HG02623 (cell line): ENCODE measurements at regions not wholly inside any gene's neighbourhood (a gene's known extent, or its start where the extent isn't known, plus 50 kb on each side); places are given as distances from the start of the nearest gene placed in this dataset.

Source experiments
- ATAC-seq: cut with Tn5 transposase; IDR thresholded peaks from one replicate; pipeline ENCODE4 v1.9.1; 2021; ENCODE audit warnings: moderate library complexity; ENCODE audit not compliant: unreplicated experiment

DNA sequence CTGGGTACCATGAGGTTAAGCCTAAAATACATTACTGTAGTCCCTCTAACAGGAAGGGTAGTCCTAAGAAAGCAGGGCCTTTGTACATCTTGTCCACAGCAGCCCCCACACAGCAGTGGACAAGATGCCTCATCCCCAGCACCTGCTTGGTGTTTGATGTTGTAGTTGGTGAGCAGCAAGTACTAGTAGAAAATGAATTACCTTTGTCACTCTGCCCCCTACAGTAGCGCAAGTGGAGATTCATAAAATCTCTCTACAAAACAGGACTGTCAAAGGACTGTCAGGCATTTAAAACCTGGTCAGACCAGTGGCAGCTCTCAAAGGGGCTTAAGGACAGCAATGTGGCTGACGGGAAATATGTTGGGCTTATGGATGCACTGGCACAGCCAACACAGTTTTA is 122.5 kb downstream of the TMEM174 start:
- no peak for ATAC-seq

DNA sequence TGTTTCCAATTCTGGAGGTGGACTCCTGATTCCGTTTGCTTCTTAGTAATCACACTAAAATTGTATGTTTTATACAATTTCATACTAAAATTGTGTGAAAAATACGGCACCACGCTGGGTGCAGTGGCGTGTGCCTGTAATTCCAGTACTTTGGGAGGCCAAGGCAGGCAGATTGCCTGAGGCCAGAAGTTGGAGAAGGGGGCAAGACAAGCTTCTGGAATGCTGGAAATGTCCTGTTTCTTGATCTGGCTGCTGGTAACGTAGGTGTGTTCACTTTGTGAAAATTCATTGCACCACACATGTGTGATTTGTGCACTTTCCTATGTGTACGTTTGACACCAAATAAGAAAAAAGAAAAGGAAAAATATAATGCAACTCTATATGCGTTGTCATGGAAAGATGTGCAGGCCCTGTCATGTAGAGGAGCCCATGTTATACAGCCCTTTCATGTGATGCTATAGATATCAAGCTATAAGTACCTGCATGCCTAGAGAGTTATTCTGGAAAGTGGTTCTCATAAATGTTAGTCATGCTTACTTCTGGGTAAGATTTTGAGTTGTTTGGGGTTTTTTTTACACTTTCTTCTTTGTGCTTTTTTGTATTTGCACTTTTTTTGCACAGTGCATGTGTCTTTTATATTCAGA is 119.9 kb downstream of the TMEM174 start:
- no peak for ATAC-seq

DNA sequence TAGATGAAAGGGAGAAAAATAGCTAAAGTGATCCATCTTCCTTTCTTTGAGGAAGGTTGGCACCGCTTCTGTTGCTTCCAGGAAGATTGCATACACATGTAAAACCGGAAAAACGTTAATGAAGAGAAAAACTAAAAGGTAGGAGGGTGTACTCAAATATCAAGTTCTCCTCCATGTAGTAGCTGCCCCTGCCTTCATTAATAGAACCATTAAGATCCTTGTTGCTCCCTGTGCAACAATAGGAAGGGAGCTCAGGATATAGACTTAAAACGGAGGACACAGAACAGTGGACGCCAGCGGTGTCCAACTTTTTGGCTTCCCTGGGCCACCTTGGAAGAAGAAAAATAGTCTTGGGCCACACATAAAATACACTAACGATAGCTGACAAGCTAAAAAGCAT is 118.9 kb downstream of the TMEM174 start:
- ATAC-seq: no peak

DNA sequence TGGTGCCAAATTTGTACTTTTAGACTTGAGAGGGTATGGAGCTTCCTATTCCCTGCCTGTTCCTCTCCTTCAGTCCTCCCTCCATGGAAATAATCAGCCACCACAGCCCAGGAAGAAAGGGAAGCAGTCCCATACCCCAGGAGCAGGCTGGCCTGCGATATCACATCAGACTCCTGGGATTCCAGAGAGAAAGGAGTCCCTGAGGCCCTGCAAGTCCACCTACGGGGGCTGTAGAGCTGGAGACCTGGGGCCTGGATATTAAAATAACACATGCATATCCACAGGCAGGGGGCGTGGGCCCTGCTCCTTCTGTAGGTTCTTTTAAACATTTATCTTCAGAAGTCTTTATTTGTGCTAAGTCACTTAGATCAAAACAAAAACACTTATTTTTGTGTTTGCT is 117.2 kb downstream of the TMEM174 start:
- ATAC-seq: no peak

DNA sequence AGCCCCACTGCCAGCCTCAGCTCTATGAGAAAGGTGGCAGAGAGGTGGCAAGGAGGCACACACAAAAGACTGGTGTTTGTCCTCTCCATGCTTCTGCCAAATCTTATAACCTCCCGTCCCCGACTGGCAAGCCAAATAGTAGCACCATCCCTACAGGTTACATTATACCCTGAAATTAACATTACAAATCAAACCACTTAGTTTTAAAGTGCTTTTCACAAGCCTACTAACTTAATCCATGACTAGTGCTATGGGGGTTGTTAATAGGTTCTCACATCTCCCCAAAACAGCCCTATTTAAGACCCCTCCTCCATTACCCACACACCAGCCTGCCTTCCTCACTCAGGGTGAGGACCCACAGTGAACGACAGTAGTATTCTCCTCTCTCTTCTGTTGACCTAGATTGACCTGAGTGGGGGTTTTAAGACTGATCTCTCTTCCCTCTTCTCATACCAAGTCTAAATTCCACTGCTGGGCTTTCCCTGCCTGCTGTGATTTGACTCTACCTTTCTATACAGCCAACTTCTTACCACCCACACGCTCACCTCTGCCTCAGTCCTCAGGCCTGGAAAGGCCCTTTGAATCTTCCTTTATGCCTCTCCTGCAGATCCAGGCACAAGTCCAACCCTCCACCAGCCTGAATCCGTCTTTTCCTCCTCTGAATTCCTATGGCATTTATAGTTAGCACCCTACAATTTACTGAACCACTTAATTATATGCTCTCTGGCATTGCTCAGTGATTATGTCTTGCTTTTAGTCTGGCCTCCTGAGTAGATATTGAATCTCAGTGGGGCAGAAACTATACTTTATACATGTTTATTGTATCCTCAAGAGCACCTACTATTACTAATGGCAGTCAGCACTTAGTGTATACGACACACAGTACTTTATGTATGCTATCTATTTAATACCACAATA is 116.1 kb downstream of the TMEM174 start:
- no peak for ATAC-seq

DNA sequence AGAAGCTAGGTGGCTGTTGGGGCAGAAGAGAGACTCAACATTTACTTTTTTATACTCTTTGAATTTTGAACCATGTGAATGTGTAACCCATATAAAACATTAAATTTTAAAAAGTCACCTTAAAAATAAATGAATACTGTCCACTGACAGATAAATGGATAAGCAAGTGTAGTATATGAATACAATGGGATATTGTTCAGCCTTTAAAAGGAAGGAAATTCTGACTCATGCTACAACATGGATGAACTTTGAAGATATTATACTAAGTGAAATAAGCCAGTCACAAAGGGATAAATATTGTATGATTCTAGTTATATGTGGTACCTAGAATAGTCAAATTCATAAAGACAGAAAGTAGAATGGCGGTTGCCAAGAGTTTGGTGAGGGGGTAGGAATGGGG is 113.9 kb downstream of the TMEM174 start:
- no peak for ATAC-seq

DNA sequence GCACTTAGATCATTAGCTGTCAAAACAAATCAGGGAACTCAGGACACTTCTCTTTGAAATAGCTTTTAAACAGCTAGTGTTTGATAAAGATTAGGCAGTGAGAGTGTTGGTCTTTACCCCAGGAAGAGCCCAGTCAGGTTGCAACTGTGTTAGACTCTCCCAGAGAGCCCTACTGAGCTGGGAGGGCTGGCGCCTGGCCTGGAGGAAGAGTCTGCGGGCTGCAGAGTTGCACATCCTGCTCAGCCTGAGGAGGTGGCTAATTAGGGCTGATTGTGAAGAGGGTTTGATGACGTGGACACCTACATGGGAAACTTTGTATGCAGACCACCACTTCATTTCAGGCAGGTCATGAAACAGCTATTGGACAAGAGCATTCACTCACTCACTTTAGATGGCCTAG is 112.0 kb downstream of the TMEM174 start:
- no peak for ATAC-seq

DNA sequence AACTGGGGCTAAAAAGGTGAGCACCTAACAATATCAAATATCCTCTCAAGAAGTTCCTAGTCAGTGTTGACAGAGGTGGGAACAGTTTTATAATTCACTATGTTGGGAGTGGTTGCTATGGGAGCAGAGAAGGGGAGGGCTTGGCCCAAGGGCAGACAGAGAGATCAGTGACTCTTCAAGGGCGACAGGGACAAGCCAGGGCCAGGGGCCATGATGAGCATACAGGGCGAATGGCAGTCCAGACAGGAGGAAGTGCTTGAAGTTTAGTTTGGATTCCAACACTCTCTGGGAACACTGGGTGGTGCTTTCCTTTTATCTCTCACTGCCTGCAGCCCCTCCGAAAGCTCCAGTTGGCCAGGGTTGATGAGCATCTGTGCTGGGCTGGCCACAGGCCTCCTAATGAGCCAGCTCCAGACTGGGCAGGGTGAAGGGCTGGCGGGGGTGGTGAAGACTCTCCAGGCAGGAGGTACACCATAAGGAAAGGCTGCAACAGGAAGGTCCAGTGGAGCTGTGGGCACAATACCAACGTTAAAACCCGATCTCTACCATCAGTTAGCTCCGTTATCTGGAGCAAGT is 111.3 kb downstream of the TMEM174 start:
- ATAC-seq: no peak

DNA sequence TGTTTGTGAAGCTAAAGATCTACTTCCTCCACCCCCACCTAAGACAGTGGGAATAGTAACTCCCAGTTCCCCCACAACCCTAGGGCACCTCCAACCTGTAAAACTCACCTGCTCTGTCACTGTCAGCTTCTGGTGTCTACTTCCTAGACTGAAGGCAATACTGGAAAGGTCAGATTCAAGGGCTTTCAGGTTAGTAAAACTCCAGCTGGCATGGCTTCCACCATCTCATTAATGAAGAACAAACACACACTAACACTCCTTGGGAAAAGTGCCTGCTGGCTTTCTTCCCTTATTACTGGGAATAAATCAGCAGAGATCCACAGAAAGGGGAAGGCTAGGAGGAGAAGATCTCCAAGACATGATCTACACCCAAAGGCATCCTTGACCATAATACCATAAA is 109.9 kb downstream of the TMEM174 start:
- no peak for ATAC-seq

DNA sequence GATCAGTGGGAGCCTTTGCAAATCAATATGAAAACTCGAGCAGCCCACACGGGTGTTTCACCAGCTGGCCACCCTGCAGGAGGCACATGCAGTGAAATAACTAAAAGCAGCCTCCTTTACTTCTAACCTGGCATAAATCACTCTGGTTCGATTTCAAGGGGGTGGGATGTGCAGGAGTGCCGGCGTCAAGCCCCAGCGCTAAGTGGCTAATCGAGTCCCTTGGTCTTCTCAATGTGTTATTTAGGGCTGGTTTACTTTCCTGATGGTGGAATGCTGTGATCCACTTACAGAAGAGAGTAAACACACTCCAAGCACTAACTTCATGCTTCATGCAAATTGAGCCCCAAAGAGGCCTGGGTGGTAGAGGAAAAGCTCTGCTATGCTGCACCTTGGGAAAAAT is 109.4 kb downstream of the TMEM174 start:
- ATAC-seq: no peak

DNA sequence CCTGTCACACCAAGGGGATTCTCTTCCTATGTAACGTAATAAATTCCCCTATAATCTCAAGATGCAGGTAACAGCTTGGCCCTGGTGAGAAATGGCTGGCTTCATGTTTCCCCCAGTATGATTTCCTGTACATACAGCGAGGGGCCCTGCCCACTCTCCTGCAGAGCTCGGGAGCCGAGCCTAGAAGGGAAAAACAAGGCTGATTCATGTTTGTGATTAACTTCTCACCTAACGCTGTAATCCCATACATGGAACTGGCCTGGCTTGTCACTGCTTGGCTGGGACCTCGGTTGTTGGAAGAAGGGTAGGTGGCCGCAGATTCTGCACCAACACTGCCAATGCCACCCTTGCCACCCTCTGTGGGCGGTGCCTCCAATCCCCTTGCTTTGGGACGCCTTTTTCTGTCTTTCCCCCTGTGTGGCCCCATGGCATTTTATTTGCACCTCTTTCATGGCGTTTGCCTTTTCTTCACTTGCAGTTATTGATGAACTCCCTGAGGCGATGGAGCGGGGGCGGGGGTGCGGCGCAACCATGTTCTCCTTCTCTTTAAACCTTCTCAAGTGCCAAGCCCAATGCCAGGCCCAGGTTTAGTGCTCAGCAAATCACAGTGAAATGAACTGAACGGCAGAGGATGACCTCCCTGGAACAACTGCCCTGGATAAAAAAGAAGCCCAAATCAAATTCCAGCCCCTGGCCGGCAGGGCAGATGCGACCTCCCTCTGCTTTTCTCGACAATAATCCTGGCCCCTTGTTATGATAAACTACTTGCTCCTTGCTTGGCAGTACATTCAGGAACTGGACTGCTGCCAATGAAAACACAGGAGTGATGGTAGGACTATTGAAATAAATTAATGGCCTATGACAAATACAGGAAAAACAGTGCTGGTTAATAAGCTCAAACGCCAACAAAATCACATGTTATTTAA is 108.1 kb downstream of the TMEM174 start:
- ATAC-seq: no peak

DNA sequence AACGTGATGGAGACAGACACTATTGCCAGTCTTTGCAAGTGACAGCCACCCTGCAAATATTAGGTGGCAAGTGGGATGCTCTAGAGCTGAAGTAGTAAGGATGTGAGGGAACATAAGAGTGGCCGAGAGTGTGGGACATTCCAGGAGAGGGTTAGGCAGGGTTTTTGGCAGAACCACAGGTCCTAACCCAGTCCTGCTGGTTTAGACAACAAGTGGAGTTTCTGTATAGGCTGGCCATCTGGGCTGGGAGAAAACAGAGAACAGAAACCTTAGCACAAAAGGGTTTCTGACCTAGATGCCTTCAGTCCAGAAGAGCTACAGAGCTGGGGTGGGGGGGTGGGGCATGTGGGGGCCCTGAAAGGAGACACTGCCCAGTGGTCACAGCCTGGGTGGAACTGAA is 107.4 kb downstream of the TMEM174 start:
- ATAC-seq: no peak

DNA sequence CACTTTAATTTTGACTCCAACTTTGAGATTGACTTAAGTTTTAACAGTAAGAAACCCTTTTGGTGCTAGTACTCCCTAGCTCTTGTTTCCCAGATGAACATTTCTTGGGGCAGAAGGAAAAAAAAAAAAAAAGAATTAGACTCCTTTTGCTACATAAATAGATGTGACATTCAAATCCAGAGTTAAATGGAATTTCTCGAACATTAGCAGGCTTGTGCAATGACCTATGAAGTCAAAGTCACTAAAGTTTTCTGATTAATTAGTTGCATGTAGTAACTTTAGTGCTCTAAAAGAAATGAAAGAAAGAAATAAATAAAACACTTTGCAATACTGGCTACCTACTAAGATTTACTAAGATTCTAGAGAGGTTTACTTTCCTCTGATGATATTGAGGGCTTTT is 106.8 kb downstream of the TMEM174 start:
- ATAC-seq: no peak

DNA sequence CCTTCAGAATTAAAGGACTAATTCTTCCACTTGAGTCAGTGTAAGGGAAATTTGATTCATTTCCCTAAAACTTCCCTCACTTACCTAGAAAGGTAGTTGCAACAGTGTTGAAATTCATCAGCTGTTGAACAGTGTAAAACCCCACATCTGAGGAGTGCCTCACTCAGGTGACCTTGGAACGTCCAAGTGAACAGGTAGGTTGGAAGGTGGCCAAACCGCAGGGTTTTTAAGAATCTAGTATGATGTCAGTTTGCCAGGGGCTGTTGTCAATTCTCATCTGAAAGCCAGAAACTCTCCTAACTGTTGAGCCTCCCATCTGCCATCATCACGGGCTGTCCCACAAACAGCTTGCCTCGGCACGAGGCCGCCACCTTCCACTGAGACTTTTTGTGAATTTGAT is 105.7 kb downstream of the TMEM174 start:
- no peak for ATAC-seq

DNA sequence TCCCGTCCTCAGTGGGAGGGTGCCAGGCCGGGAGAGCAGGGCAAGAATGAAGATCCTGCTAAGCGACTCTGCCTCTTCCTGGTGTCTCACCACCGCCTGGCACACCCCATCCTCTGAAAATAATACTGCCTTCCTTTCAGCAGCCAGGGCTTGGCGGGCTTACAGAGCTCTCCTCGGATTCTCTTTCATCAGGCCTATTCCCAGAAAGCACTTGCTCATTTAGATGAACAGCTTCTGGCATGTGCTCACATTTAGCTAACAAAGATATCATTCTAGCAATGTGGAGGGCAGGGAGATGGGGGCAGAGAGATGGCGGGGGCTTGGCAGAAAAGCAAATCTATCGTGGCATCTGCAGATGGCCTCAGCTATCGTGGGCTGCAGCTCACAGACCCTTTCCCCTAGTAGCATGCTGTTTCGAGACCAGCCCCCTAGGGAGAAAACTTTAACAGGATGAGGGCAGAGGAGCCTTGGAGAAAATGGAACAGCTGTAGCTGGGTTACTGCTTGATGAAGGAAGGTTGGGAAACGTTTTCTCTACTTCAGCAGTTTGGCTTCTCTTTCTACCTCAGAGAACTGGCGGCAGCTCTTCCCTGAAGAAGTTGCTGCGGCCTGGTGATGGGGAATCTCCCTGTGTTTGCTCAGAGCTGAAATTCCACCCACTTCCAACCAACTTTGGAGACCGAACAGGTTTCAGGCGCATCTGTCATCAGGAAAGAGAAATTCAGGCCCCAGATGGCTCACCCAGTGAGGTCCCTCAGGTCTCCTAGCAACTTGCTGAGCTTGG is 102.1 kb downstream of the TMEM174 start:
- no peak for ATAC-seq

DNA sequence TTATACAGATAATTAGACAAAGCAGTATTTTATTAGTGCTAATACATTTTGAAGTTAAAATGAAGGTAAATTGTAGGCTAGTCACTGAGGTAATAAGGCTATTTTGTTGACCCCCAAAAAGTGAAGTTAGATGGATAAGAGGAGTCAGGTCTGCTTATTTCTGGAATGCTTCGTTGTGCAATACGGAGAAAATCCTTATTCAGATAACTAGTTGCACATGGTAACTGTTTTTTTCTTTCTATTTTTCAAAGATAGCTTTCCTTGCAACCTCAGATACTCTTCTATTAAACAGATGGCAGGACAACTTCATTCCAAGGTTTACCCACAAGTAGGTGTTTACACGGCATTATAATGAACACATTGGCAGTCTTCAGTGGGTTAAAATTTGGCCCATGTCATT is 101.1 kb downstream of the TMEM174 start:
- ATAC-seq: no peak

DNA sequence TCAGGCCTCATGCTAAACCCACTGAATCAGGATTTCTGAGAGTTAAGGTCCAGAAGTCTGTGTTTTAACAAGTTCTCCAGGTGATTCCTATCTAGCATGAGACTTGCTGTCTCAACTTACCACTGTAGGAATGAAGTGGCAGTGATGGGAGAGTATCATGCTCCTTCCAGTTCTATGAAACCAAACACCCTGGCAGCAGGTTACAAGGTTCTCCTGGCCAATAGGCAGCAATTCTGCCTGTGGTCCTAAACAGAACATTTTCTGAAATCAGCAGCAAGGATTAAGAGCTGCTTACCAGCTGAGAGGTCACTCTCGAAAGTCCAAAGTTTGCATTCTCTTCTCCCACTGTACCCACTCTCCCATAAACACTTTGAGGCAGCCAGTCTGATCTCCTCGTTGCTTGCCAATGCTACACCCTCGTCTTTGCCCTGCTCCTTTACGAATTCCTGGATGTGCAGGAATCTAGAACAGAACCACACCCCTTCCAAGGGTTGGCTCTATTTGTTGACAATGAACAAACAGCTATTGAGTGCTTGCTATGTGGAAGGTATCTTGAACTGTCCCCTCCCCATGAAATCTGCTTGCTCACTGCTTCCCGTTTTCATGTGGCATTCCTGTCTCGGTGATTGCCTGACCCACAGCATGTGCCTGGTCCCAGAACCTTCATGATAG is 100.5 kb downstream of the TMEM174 start:
- no peak for ATAC-seq

DNA sequence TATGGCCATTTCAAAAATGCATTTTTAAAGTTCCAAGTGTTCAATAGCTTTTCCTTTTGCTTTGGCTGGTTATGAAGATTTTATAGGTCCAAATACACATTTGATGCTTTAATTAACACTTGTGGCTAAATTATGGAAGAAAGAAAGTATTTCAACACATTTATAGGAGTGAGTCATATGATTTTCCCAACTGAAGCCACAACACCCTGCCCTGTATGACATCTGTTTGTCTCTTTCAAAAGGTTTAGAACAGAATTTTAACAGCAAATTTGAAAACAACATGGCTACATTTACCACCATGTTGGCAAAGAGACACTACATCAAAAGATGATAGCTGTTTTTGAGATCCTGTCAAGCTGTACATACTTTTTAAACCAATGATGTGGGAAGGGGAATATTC is 99.4 kb downstream of the TMEM174 start:
- ATAC-seq: no peak

DNA sequence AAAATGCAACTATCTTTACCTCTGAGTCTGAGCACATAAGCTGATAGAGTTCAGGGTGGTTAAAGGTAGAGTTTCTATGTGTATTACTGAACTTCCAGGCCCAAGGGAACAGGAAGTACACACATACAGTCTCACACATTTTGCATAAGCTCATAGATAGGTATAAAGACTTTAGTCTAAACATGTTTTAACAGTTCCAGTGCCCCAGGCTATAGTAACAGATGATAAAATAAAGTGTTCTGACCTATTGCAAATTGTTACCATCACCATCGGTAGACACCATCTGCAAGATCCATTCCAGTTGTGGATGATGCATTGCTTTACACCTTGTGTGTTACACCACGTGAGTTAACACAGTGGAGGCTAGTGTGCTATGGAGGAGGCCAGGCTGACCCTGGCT is 95.8 kb downstream of the TMEM174 start:
- no peak for ATAC-seq
